MM.1S (cell line): ENCODE measurements at regions not wholly inside any gene's neighbourhood (a gene's known extent, or its start where the extent isn't known, plus 50 kb on each side); places are given as distances from the start of the nearest gene placed in this dataset.

ENCODE experiments used
- DNase-seq: peaks from one replicate; pipeline ENCODE4 v3.0.0-alpha.2; 2015
- H2AFZ ChIP-seq: fragments of 300-600 bp; sonication (generic); 2 replicates; pipeline ENCODE4 v1.6.0; 2016; ENCODE audit warnings: antibody characterized with exemption, low read length
- H3F3A ChIP-seq: fragments of 300-600 bp; sonication (generic); 2 replicates; pipeline ENCODE4 v1.6.1; 2016; ENCODE audit warnings: mild to moderate bottlenecking, antibody characterized with exemption, low read length, moderate library complexity, mixed read lengths; ENCODE audit not compliant: insufficient read depth
- H3K27ac ChIP-seq: fragments of 300-600 bp; sonication (generic); 2 replicates; pipeline ENCODE4 v1.5.1; 2016; ENCODE audit warnings: mild to moderate bottlenecking, low read length
- H3K27me3 ChIP-seq: fragments of 300-600 bp; sonication (generic); replicated peaks from 2 replicates; pipeline ENCODE4 v1.6.0; 2016; ENCODE audit warnings: low read length; ENCODE audit not compliant: insufficient read depth
- H3K36me3 ChIP-seq: fragments of 300-600 bp; sonication (generic); replicated peaks from 2 replicates; pipeline ENCODE4 v1.6.1; 2016; ENCODE audit warnings: mild to moderate bottlenecking, low read length, mixed read lengths; ENCODE audit not compliant: insufficient read depth
- H3K4me1 ChIP-seq: fragments of 300-600 bp; sonication (generic); 2 replicates; pipeline ENCODE4 v1.6.1; 2016; ENCODE audit warnings: low read length, mixed read lengths
- H3K4me2 ChIP-seq: fragments of 300-600 bp; sonication (generic); 2 replicates; pipeline ENCODE4 v1.6.0; 2016; ENCODE audit warnings: low read depth, low read length
- H3K4me3 ChIP-seq: fragments of 300-600 bp; sonication (generic); 2 replicates; pipeline ENCODE4 v1.5.1; 2016; ENCODE audit warnings: low read length, mixed read lengths
- H3K79me2 ChIP-seq: fragments of 300-600 bp; sonication (generic); 2 replicates; pipeline ENCODE4 v1.6.1; 2016; ENCODE audit warnings: mixed run types, low read length, mixed read lengths
- H3K9ac ChIP-seq: fragments of 300-600 bp; sonication (generic); 2 replicates; pipeline ENCODE4 v1.6.1; 2016; ENCODE audit warnings: low read length, mixed read lengths
- H3K9me2 ChIP-seq: fragments of 300-600 bp; sonication (generic); replicated peaks from 2 replicates; pipeline ENCODE4 v1.6.1; 2016; ENCODE audit warnings: mild to moderate bottlenecking, low read length, mixed read lengths; ENCODE audit not compliant: insufficient read depth
- H3K9me3 ChIP-seq: fragments of 300-600 bp; sonication (generic); replicated peaks from 2 replicates; pipeline ENCODE4 v1.6.1; 2016; ENCODE audit warnings: mild to moderate bottlenecking, low read length, mixed read lengths; ENCODE audit not compliant: insufficient read depth
- H4K20me1 ChIP-seq: fragments of 300-600 bp; sonication (generic); 2 replicates; pipeline ENCODE4 v1.6.1; 2016; ENCODE audit warnings: mild to moderate bottlenecking, low read length, moderate library complexity, mixed read lengths; ENCODE audit not compliant: insufficient read depth
- EZH2 ChIP-seq: fragments of 300-600 bp; sonication (generic); optimal IDR thresholded peaks from 2 replicates; pipeline ENCODE3; 2017; ENCODE audit warnings: low read depth, mild to moderate bottlenecking, antibody characterized with exemption, low read length, mixed read lengths
- EZH2phosphoT487 ChIP-seq: fragments of 300-600 bp; sonication (generic); IDR thresholded peaks from 2 replicates; pipeline ENCODE4 v1.6.1; 2018; ENCODE audit warnings: antibody characterized with exemption, low read length
- TF ChIP-seq, protein P1 (sequence below): fragments of 300-600 bp; sonication (generic); IDR thresholded peaks from 2 replicates; pipeline ENCODE4 v1.5.1; 2016; ENCODE audit warnings: antibody characterized with exemption, low read length, mixed read lengths

DNA sequence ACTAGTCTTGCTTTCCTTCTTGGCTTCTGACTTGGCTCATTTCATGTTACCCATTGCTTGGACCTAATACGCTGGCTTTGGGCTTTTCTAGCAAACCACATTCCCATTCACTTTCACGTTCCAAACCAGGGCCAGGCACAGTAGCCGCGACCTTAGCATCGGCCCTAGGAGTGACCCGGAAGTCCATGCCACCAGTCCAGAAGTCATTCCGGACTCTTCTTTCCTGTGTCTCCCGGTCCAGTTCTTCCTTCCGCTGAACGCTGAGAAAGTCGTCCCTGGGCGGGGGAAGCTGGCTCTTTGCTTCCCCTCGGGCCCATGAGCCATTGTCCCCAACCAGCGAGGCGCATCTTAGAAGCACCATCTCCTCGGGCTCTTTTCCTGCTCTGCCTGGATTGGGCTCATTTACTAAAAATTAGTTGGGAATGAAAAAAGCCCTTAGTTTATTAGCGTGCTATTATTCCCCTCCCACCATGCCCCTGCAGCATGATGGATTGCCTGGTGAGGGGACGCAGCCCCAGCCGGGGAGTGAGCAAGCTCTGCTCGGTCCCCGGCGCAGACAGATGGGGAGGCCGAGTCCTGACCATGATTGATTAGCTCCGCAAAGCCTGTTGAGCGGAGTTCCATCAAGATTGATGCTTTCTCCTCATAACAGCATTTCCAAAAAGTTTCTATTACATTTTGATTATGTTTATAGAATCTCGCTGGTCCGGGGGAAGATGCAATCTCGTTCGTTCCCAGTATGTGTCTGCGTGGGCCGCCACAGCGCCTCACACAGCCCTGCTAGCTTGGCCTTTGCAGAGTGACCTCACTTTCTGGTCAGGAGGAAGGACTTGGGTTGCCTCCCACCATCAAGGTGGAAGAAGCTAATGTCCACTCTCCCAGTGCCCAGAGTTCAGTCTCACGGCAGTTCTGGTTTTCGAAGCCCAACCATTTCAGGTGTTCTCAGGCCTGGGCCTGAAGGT is 115.1 kb upstream of the TOP1 start:
- Histone ChIP-seq H2AFZ (no peak overlapping the region), H3F3A (no peaks in the 10 kb centered on the region), H3K27me3 (no peaks in the 10 kb centered on the region), H3K79me2 (no peaks in the 10 kb centered on the region), H3K27ac (no peak overlapping the region), H3K9me3 (no peaks in the 10 kb centered on the region), H3K4me2 (no peak overlapping the region), H4K20me1 (no peaks in the 10 kb centered on the region), H3K4me3 (no peak overlapping the region), H3K36me3 (no peaks in the 10 kb centered on the region), H3K9ac (no peak overlapping the region), H3K9me2 (no peaks in the 10 kb centered on the region), H3K4me1 (no peaks in the 10 kb centered on the region)
- no peak for DNase-seq
- no peak for TF ChIP-seq EZH2phosphoT487
- no peak for TF ChIP-seq EZH2
- TF ChIP-seq, protein P1, sequence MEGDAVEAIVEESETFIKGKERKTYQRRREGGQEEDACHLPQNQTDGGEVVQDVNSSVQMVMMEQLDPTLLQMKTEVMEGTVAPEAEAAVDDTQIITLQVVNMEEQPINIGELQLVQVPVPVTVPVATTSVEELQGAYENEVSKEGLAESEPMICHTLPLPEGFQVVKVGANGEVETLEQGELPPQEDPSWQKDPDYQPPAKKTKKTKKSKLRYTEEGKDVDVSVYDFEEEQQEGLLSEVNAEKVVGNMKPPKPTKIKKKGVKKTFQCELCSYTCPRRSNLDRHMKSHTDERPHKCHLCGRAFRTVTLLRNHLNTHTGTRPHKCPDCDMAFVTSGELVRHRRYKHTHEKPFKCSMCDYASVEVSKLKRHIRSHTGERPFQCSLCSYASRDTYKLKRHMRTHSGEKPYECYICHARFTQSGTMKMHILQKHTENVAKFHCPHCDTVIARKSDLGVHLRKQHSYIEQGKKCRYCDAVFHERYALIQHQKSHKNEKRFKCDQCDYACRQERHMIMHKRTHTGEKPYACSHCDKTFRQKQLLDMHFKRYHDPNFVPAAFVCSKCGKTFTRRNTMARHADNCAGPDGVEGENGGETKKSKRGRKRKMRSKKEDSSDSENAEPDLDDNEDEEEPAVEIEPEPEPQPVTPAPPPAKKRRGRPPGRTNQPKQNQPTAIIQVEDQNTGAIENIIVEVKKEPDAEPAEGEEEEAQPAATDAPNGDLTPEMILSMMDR = no peak

DNA sequence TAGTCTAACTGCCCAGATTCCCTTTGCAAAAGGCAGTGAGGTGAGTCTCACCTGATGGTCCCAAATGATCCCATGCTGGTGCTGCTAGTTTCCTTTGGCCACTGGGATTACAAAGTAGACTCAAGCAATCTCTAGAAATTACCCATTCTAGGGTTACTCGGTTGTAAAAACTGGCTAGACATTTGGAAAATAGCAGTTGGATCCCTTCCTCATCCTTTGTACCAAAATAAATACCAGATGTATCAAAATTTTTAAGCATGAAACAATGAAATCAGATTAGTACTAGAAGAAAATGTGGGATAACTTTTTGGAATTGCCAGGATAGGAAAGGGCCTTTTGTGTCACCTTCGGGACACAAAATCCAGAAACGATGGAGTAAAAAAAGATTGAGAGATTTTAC is 112.9 kb upstream of the TOP1 start:
- Histone ChIP-seq H2AFZ (no peak overlapping the region), H3K9me3 (no peaks in the 10 kb centered on the region), H3K4me3 (no peak overlapping the region), H3K4me2 (no peak overlapping the region), H3K9me2 (no peaks in the 10 kb centered on the region), H3F3A (no peaks in the 10 kb centered on the region), H3K36me3 (no peaks in the 10 kb centered on the region), H3K79me2 (no peaks in the 10 kb centered on the region), H3K4me1 (no peaks in the 10 kb centered on the region), H3K27ac (no peak overlapping the region), H3K9ac (no peak overlapping the region), H3K27me3 (no peaks in the 10 kb centered on the region), H4K20me1 (no peaks in the 10 kb centered on the region)
- TF ChIP-seq EZH2 = no peak
- no peak for TF ChIP-seq EZH2phosphoT487
- TF ChIP-seq, protein P1 = no peak
- no peak for DNase-seq

DNA sequence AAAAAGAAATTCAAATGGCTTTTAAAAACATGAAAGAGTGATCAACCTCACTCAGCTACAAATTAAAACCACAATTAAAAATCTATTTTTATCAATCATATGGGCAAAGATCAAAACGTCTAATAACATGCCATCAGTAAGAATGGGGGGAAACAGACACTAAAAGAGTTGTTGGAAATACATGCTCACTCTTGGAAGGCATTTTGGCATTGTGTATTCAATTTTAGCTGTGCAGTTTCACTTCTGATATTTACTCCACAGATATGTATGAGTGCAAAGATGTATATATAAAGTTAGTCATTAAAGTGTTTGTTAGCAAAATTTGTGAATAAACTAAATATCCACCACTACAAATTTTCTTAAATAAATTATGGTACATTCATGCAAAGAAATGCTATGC is 112.3 kb upstream of the TOP1 start:
- no peaks in the 10 kb centered on the region for H3K9me3 ChIP-seq
- no peak overlapping the region for H3K4me2 ChIP-seq
- H3K9me2 ChIP-seq = no peaks in the 10 kb centered on the region
- no peaks in the 10 kb centered on the region for H4K20me1 ChIP-seq
- no peaks in the 10 kb centered on the region for H3K27me3 ChIP-seq
- no peaks in the 10 kb centered on the region for H3K36me3 ChIP-seq
- H3K9ac ChIP-seq = no peak overlapping the region
- no peak overlapping the region for H3K4me3 ChIP-seq
- no peak overlapping the region for H3K27ac ChIP-seq
- H3K4me1 ChIP-seq = no peaks in the 10 kb centered on the region
- no peaks in the 10 kb centered on the region for H3F3A ChIP-seq
- no peaks in the 10 kb centered on the region for H3K79me2 ChIP-seq
- H2AFZ ChIP-seq = no peak overlapping the region
- no peak for DNase-seq
- no peak for TF ChIP-seq EZH2phosphoT487
- TF ChIP-seq, protein P1 = no peak
- no peak for TF ChIP-seq EZH2
